ENCODE measurements at regions not wholly inside any gene's neighbourhood (a gene's known extent, or its start where the extent isn't known, plus 50 kb on each side); places are given as distances from the start of the nearest gene placed in this dataset.
"Not testable (repeated sequence)": the region's sequence is repeated elsewhere in the genome, so short reads cannot be mapped to it uniquely, and the experiment has no call there.

- DNase-seq (ENCODE audit: low spot score), result no peak
Measured at GRCh38 chr6:3551716-3552511, 95.1 kb upstream of the SLC22A23 start.

DNA sequence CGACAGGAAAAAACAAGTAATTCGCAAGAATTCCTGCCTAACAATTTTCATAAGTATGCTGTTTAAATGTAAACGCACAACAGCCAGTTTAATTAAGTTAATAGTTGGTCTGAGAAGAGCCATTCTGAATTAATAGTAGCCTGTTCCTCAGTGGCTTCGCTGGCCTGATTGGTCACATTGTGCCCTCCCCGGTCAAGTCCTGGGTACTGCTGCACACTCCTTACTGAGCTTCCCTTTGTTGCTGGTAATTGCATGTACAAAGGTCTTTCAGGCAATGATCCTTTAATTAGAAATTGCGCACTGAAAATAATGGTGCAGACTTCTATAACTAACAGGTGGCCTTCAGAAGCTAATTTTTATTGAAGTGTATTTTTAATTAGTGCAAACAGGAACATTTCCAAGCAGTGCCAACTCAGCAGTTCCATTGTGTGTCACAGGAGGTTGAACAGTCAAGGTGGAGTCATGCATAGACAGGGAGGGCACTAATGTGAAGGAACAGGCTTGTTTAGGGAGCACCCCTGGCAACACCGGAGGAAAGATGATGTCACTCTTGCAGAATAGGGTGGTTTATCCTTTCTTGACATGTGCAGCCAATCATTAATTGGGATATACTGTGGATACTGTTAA is 92.6 kb upstream of the SLC22A23 start:
- no peak for DNase-seq (ENCODE audit: low spot score)

GRCh38 chr6:3546121-3546520 is 89.3 kb upstream of the SLC22A23 start:
- DNase-seq (ENCODE audit: low spot score), result peak; percentile 19

DNA sequence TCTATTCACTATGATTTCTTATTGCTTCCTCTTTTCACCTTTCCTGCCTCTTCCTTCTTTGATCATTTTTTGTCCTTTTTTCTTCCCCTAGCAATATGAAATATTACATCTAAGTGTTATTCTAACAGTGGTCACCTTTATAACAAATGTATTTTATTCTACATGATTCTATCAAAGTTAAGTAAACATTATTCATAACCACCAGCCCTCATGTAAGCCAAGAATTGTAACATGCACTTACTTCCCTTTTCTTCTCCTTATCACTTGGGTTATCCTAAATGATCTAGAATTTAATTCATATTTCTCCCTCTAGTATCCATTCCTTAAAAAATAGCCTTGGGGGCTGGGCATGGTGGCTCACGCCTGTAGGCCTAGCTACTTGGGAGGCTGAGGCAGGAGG is 88.3 kb upstream of the SLC22A23 start:
- DNase-seq (ENCODE audit: low spot score), result no peak

- DNase-seq (ENCODE audit: low spot score), result no peak
Measured at GRCh38 chr6:3542032-3542640, 85.3 kb upstream of the SLC22A23 start.

DNA sequence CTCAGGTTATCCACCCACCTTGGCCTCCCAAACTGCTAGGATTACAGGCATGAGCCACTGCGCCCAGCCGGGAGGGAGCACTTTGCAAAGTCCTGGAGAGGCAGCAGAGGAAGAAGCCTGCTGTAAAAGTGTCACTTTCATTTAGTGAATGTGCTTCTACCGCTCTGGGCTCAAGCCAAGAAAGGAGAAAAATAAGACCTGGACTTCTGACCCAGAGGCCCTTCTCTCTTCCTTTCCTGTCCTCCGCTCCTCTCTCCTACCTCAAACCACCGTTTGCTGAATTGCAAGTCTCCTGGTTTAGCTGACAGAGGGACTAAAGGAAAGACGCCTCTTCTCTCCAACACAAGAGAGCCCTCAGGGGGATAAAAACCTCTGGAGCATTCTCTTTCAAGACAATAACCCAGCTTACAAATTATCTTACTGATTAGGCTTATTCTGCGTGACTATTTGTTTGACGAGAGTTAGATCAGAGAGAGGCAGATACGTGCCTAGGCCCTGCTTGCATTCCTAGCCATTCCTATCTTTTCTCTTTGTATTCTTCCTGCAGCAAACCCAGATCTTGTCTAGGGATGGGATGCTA is 84.2 kb upstream of the SLC22A23 start:
- DNase-seq (ENCODE audit: low spot score), result no peak

- no peak for DNase-seq (ENCODE audit: low spot score)
Measured at GRCh38 chr6:3540253-3540820, 83.5 kb upstream of the SLC22A23 start.

- no peak for DNase-seq (ENCODE audit: low spot score)
Measured at GRCh38 chr6:3538536-3538935, 81.7 kb upstream of the SLC22A23 start.

DNA sequence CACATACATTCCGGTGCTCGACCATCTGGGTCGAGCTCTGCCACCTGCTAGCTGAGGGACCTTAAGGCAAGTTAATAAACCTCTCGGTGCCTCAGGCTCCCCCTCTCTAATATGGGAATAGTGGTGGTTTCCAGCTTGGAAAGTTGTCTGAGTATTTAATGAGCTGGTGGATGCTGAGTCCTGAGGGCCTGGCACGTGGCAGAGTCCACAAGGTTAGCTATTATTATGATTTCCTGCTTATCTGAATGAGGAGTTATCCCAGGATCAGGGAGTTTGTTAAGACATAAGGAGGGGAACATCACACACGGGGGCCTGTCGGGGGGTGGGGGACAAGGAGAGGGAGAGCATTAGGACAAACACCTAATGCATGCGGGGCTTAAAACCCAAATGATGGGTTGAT is 80.1 kb upstream of the SLC22A23 start:
- DNase-seq (ENCODE audit: low spot score), result no peak

GRCh38 chr6:3535776-3536435 is 79.1 kb upstream of the SLC22A23 start:
- no peak for DNase-seq (ENCODE audit: low spot score)

- no peak for DNase-seq (ENCODE audit: low spot score)
Measured at GRCh38 chr6:3535033-3535775, 78.4 kb upstream of the SLC22A23 start.

GRCh38 chr6:3534599-3534998 is 77.7 kb upstream of the SLC22A23 start:
- DNase-seq (ENCODE audit: low spot score), result no peak

- DNase-seq (ENCODE audit: low spot score), result no peak
Measured at GRCh38 chr6:3533981-3534380, 77.1 kb upstream of the SLC22A23 start.

DNA sequence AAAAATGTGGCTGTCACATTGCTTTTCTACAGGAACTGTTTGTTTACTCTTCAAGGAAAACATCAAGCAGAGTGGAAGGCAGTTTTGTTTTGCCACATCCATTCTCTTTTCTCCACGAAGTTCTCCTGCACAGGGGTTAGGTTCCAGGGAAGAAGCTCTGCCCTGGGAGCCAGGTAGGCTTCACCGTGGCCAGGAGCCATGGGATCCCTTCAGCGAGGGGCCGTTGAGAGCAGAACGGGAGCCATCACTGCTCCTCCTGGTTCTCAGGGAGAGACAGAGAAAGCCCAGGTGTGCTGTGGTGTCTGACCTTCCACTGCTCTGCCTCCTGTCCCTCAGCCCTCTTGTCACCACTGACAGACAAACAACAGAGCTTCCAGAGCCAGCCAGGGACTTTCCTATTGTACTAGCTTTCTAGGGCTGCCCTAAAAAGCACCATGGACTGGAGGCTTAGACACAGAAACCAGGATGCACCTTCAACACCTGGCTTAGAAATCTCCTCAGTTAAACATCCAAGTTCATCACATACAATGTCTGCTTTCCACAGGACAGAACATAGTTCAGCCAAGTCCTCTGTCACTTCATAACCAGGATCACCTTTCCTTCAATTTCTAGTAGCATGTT is 75.6 kb upstream of the SLC22A23 start:
- DNase-seq (ENCODE audit: low spot score), result no peak

DNA sequence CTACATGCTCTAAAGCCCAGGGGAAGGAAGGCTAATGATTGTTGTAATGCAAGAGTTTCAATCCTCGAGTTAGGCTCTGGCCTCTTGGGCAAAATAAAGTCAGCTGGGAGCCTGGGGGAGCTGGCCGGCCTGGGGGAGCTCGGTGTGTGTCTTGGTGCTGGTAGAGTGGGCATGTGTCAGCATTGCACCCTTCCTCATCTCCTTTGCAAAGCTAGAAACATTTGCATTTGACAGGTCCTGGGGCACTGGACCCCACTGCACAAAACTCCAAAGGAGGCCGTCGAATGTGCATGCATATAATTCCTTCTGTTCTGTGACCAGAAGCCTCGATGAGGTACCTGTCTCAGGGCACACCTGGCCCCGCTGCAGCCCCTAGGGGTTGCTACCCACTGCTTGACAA is 74.6 kb upstream of the SLC22A23 start:
- no peak for DNase-seq (ENCODE audit: low spot score)

DNA sequence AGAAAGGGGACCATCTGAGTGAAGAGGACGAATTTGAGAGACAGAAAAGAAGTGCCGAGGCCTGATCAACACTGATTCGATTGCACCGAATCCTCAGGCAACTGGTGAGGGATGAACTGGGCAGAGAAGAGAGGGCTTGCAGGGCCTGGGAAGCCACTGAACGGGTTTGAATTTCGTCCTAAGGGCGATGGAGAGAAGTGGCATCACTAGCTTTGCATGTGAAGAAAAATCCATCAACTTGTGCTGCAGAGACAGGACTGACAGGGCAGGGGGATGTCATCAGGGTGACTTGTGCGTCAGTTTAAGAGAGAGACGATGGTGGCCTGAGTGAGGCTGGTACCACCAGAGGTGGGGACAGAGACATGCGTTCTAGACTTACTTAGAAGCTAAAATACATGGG is 73.7 kb upstream of the SLC22A23 start:
- no peak for DNase-seq (ENCODE audit: low spot score)

DNA sequence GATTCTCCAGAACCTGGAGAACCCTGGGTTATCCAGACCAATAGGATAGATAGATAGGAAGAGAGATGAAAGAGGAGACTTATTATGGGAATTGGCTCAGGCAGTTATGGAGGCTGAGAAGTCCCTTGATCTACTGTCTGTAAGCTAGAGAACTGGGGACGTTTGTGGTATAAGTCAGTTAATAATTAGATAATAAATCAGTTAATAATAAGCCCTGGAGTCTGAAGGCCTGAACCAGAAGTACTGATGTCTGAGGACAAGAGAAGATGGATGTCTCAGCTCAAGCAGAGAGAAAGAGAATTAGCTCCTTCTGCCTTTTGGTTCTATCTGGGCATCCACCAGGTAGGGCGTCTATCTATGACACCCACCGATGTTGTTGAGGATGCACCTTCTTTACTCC is 72.9 kb upstream of the SLC22A23 start:
- DNase-seq (ENCODE audit: low spot score), result no peak

GRCh38 chr6:3529232-3529631 is 72.4 kb upstream of the SLC22A23 start:
- no peak for DNase-seq (ENCODE audit: low spot score)

DNA sequence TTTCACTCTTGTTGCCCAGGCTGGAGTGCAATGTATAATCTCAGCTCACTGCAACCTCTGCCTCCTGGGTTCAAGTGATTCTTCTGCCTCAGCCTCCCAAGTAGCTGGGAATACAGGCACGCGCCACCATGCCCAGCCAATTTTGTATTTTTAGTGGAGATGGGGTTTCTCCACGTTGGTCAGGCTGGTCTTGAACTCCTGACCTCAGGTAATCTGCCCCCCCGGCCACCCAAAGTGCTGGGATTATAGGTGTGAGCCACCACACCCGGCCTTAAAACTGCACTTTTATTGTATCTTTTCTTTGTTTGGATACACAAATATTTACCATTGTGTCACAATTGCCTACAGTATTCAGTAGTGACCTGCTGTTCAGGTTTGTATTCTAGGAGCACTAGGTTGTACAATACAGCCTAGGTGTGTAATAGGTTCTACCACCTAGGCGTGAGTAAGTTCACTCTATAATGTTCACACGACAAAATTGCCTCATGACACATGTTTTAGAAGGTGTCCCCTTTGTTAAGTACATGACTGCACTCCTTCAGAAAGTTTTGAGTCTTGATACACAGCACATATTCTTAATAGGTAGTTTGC is 71.3 kb upstream of the SLC22A23 start:
- not testable (repeated sequence) for DNase-seq (ENCODE audit: low spot score)

DNA sequence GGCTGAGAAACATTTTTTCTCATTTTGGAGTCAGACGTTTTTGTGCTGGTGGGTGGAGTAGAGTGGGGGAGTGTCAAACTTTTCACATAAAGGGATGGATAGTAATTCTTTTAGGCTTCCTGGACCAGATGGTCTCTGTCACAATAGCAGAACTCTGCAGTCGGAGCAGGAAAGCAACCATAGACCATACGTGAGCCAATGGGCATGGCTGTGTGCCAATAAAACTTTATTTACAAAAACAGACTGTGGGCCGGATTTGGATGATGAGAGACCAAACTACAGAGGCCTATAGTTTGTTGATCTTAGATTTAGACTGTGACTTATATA is 70.8 kb upstream of the SLC22A23 start:
- no peak for DNase-seq (ENCODE audit: low spot score)
